ENCODE measurements at regions not wholly inside any gene's neighbourhood (a gene's known extent, or its start where the extent isn't known, plus 50 kb on each side); places are given as distances from the start of the nearest gene placed in this dataset.

- Mint-ChIP-seq H3K4me3 (no peak overlapping the region), H3K27me3 (ENCODE audit: low read depth) (peaks cover 4% of the 10 kb centered on the region), H3K9me3 (no peaks in the 10 kb centered on the region), H3K27ac (no peak overlapping the region), H3K36me3 (no peaks in the 10 kb centered on the region), H3K4me1 (no peaks in the 10 kb centered on the region)
- DNase-seq (ENCODE audit: low spot score in 2 of 2, unreplicated experiment in 2 of 2): no peak
- TF ChIP-seq CTCF (IDR thresholded peaks at IDR 0.05; ENCODE audit: unreplicated experiment): no peak
These were observed 602.5 kb upstream of the RGMB start for GRCh38 chr5:98170994-98171393.

GRCh38 chr5:98173334-98173733, 600.1 kb upstream of the RGMB start:
- Mint-ChIP-seq H3K4me3 (no peak overlapping the region), H3K27ac (no peak overlapping the region), H3K36me3 (no peaks in the 10 kb centered on the region), H3K27me3 (ENCODE audit: low read depth) (peaks cover 4% of the 10 kb centered on the region), H3K4me1 (no peaks in the 10 kb centered on the region), H3K9me3 (no peaks in the 10 kb centered on the region)
- no peak for DNase-seq (ENCODE audit: low spot score in 2 of 2, unreplicated experiment in 2 of 2)
- no peak for TF ChIP-seq CTCF (IDR thresholded peaks at IDR 0.05; ENCODE audit: unreplicated experiment)

GRCh38 chr5:98175474-98175873, 598.0 kb upstream of the RGMB start:
- DNase-seq (ENCODE audit: low spot score in 2 of 2, unreplicated experiment in 2 of 2): no peak
- H3K27ac Mint-ChIP-seq: no peak overlapping the region
- no peaks in the 10 kb centered on the region for H3K9me3 Mint-ChIP-seq

GRCh38 chr5:98179791-98180755, 593.4 kb upstream of the RGMB start:
- no peak overlapping the region for H3K4me3 Mint-ChIP-seq
- peaks cover 35% of the 10 kb centered on the region for H3K9me3 Mint-ChIP-seq
- no peaks in the 10 kb centered on the region for H3K4me1 Mint-ChIP-seq
- H3K27me3 Mint-ChIP-seq (ENCODE audit: low read depth): no peaks in the 10 kb centered on the region
- TF ChIP-seq CTCF (IDR thresholded peaks at IDR 0.05; ENCODE audit: unreplicated experiment): no peak
- no peaks in the 10 kb centered on the region for H3K36me3 Mint-ChIP-seq
- no peak for DNase-seq (ENCODE audit: low spot score in 2 of 2, unreplicated experiment in 2 of 2)
- H3K27ac Mint-ChIP-seq: no peak overlapping the region

More at GRCh38 chr5:98175474-98175873, 598.0 kb upstream of the RGMB start:
- TF ChIP-seq CTCF (IDR thresholded peaks at IDR 0.05; ENCODE audit: unreplicated experiment): no peak
- Mint-ChIP-seq H3K4me1 (no peaks in the 10 kb centered on the region), H3K27me3 (ENCODE audit: low read depth) (peaks cover 2% of the 10 kb centered on the region), H3K4me3 (no peak overlapping the region), H3K36me3 (no peaks in the 10 kb centered on the region)

GRCh38 chr5:98186128-98186527, 587.3 kb upstream of the RGMB start:
- DNase-seq (ENCODE audit: low spot score in 2 of 2, unreplicated experiment in 2 of 2): no peak
- H3K27ac Mint-ChIP-seq: no peak overlapping the region
- TF ChIP-seq CTCF (IDR thresholded peaks at IDR 0.05; ENCODE audit: unreplicated experiment): no peak
- H3K4me1 Mint-ChIP-seq: no peaks in the 10 kb centered on the region
- H3K9me3 Mint-ChIP-seq: peaks cover 32% of the 10 kb centered on the region
- no peaks in the 10 kb centered on the region for H3K36me3 Mint-ChIP-seq
- no peak overlapping the region for H3K4me3 Mint-ChIP-seq
- H3K27me3 Mint-ChIP-seq (ENCODE audit: low read depth): no peaks in the 10 kb centered on the region

Measured in mesothelial cell of epicardium (in vitro differentiated cells).